GM19023 (cell line): ENCODE measurements at regions not wholly inside any gene's neighbourhood (a gene's known extent, or its start where the extent isn't known, plus 50 kb on each side); places are given as distances from the start of the nearest gene placed in this dataset.
"Not testable (repeated sequence)": the region's sequence is repeated elsewhere in the genome, so short reads cannot be mapped to it uniquely, and the experiment has no call there.

ENCODE experiments used
- ATAC-seq: cut with Tn5 transposase; IDR thresholded peaks from one replicate; pipeline ENCODE4 v1.9.1; 2021; ENCODE audit warnings: mild to moderate bottlenecking, moderate library complexity; ENCODE audit not compliant: unreplicated experiment

DNA sequence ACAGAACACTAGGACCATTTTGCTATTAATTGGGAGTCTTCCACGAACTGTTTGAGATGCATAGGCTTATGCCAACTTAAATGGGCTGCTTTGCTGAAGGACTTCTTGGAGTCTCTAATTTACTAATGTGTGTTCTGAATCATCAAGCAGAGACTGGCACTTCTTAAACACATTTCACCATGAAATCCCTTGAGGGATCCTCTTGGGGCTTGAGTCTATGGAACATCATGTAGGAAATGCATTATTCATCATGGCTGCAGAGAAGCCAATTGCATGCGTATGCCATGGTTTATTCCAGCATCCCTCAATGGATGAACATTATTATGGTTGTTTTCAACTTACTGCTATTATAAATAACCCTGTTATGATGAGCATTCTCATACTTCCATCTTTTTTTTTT, 73.4 kb downstream of the FGD2 start:
- ATAC-seq, result no peak

- no peak for ATAC-seq
These were observed 75.7 kb downstream of the FGD2 start for GRCh38 chr6:37081042-37081607.

DNA sequence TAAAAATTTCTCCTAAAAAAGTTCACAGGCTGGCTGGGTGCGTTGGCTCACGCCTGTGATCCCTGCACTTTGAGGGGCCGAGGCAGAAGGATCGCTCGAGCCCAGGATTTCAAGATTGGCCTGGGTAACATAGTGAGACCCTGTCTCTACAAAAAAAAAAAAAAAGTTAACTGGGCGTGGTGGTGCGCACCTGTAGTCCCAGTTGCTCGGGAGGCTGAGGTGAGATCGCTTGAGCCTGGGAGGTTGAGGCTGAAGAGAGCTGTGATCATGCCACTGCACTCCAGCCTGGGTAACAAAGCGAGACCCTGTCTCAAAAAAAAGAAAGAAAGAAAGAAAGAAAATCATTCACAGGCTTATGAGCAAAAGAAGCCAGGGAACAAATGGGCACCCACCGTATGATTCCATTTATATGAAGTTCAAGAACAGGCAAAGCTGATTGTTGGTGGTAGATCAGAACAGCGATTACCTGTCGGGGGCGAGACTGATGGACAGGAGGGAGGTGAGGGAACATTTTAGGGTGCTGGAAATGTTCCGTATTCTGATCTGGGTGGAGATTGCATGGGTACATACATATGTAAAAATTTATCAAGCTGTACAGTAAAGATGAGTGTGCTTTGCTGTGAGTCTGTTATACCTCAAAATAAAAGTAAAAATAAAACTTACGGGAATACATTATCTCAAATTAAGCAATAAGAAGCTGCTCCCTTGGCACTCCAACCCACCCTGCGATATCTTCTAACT, 77.1 kb downstream of the FGD2 start:
- no peak for ATAC-seq

GRCh38 chr6:37083243-37084138, 78.0 kb downstream of the FGD2 start:
- ATAC-seq, result no peak

GRCh38 chr6:37084665-37085064, 79.2 kb downstream of the FGD2 start:
- not testable (repeated sequence) for ATAC-seq

DNA sequence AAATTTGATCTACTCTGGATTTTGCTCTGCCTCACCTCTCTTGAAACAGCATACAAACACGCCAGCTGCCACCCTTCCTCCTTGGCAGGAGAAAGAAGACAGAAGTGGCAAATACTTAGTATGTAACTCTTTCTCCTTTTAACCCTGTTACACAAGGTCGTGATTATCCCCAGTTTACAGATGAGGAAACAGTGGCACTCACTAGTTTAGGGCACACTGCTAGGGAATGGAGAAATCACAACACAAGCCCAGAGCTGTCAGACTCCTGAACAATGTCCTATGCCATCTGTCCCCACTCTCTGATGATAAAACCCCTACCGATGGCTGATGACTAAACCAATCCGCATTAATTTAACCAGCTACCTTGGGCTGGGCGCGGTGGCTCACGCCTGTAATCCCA, 79.7 kb downstream of the FGD2 start:
- ATAC-seq, result no peak

GRCh38 chr6:37088897-37089296, 81.1 kb upstream of the PIM1 start:
- no peak for ATAC-seq

DNA sequence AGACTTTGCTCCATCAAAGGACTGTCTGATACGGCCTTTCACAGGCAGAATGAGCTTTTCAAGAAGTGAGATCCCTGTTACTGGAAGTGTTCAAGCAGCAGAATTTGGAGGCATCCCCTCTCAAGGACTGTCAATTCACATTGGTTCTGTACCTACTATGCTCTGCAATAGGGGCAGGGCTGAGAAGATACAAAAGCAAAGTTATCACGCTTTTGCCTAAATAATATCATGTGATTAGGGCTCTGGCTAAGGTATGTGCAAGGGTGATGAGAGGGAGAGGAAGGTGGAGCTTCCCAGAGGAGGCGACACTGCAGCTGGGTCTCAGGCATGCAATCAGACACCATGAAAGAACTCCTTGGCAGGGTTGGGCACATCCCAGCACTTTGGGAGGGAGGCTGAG, 80.2 kb upstream of the PIM1 start:
- no peak for ATAC-seq

DNA sequence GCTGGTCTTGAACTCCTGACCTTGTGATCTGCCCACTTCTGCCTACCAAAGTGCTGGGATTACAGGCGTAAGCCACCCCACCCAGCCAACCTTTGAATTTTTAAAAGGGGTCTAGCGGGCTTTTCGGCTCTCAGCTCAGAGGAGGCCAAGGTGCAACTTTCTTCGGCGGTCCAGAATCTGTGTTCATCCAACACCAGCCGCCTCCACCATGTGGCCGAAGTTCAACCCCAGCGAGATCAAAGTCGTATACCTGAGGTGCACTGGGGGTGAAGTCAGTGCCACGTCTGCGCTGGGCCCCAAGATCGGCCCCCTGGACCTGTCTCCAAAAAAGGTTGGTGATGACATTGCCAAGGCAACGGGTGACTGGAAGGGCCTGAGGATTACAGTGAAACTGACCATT, 78.8 kb upstream of the PIM1 start:
- ATAC-seq, result not testable (repeated sequence)

DNA sequence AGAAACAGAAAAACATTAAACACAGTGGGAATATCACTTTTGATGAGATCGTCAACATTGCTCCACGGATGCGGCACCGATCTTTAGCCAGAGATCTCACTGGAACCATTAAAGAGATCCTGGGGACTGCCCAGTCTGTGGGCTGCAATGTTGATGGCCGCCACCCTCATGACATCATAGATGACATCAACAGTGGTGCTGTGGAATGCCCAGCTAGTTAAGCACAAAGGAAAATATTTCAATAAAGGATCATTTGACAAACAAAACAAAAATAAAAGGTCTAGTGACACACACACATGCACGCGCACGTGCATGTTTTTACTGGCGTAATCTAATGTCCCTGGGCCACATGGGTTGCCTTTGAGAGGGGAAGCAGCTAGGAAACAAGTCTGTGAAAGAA, 78.4 kb upstream of the PIM1 start:
- ATAC-seq, result not testable (repeated sequence)

DNA sequence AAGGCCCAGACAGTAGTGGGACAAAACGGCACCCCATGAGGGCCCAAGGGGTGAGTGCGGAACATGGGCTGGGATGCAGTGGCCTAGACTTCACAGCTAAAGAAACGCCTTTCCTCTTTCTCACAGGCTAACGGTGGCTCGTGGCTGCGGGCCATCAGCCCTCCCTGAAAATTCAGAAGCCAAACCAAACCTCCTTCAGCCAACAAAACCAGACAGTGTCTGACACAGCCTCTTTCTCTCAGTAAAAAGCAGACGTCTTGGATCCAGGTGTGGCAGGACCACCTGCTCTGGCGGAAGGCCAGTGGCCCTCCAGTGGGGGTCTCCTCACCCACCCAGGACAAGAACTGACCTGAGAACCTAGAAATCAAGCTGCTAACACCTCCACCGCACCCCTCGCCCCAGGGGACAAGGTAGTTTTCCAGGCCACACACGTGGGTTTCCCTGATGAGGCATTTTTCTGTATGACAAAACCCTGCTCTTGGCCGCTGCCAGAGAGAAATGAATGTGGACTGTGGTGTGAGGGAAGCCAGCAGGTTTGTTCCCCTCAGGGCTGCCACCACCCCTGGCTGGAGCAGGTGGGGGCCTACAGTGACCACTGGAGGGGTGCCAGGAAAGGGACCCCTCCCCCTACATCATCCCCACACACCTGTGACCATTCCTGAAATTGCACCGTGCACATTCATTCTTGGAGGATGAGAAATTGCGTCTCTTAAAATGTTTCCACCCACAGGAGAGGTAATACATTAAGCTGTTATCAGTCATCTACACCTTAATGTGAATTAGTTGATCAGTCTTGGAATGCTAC, 76.8 kb upstream of the PIM1 start:
- ATAC-seq, result no peak

- ATAC-seq, result no peak
These were observed 76.3 kb upstream of the PIM1 start for GRCh38 chr6:37093728-37094069.

GRCh38 chr6:37095997-37096396, 74.0 kb upstream of the PIM1 start:
- ATAC-seq, result no peak

DNA sequence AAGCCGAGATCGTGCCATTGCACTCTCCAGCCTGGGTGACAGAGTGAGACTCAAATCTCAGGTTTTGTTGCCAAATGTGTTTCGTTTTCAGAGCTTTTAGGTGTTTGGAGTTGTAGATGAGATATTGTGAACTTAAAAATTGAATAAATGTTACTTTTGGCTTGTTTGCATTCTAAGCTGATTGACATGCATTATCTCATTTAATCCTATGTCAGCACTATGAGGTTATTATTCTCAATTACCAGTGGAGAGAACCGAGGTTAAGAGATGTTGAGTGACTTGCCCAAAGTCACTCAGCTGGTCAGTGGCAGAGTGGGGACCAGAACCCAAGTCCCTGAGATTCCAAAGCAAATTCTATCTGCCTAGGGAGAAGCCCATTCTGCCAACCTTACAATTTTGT, 72.6 kb upstream of the PIM1 start:
- ATAC-seq, result no peak

- no peak for ATAC-seq
These were observed 70.5 kb upstream of the PIM1 start for GRCh38 chr6:37099442-37099841.

DNA sequence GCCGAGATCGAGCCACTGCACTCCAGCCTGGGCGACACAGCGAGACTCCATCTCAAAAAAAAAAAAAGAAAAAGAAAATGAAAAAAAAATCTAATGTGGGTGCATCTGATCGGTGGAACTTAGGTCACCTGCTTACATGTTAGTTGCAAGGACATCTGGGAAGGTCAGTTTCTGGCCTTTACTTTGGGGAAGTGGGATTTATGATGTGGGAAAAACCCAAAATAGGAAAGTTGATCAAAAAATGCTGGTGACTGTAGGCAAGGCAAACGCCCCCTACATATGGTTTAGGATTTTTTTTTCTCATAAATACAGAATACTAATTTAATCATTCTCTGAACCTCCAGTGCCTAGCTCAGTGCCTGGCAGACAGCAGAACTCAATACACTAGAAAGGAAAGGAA, 69.2 kb upstream of the PIM1 start:
- ATAC-seq, result no peak

DNA sequence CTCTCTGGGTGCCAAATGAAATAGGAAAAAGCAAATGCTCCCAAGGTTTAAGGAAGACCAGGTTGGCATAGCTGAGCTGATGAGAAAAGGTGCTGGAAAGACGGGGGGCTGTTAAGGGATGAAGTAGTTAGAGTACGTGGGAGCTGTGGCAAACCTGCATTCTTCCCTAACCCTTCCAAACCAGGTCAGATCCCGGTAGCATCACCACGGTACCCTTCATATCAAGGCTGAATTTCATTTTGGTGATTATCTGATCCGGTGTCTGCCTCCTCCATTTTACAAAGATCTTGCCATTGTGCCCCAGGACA, 68.0 kb upstream of the PIM1 start:
- no peak for ATAC-seq

GRCh38 chr6:37102299-37103168, 67.4 kb upstream of the PIM1 start:
- peak; percentile 84 for ATAC-seq

GRCh38 chr6:37103169-37104039, 66.5 kb upstream of the PIM1 start:
- ATAC-seq, result no peak

GRCh38 chr6:37104824-37105147, 65.2 kb upstream of the PIM1 start:
- ATAC-seq, result no peak
